ENCODE measurements at regions not wholly inside any gene's neighbourhood (a gene's known extent, or its start where the extent isn't known, plus 50 kb on each side); places are given as distances from the start of the nearest gene placed in this dataset.

DNA sequence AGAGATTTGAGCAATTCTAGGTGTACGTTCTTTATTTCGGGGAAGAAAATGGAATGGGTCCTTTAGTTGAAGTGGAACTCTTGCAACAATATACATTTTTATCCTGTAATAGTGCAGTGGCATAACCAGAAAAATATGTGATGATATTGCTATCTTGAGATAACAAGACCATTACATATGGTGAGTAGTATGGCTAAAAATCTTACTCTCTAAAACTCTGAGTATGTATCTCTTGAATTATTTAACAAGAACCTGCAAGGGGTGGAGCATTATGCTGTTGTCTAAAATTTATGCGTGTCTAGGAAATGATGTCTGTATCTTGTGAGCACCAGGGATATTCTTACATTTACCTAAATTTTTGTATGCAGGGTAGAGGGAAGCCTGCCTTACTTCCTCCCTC lies 68.4 kb upstream of the SLC4A10 start:
- H2AFZ ChIP-seq (ENCODE audit: low read length): no peak overlapping the region
- TF ChIP-seq, protein P1, sequence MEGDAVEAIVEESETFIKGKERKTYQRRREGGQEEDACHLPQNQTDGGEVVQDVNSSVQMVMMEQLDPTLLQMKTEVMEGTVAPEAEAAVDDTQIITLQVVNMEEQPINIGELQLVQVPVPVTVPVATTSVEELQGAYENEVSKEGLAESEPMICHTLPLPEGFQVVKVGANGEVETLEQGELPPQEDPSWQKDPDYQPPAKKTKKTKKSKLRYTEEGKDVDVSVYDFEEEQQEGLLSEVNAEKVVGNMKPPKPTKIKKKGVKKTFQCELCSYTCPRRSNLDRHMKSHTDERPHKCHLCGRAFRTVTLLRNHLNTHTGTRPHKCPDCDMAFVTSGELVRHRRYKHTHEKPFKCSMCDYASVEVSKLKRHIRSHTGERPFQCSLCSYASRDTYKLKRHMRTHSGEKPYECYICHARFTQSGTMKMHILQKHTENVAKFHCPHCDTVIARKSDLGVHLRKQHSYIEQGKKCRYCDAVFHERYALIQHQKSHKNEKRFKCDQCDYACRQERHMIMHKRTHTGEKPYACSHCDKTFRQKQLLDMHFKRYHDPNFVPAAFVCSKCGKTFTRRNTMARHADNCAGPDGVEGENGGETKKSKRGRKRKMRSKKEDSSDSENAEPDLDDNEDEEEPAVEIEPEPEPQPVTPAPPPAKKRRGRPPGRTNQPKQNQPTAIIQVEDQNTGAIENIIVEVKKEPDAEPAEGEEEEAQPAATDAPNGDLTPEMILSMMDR (IDR thresholded peaks at IDR 0.05; ENCODE audit: low read length): no peak
- no peak for TF ChIP-seq EZH2 (optimal IDR thresholded peaks at IDR 0.05; ENCODE audit: low read depth, low read length)
- no peak for TF ChIP-seq EZH2phosphoT487 (IDR thresholded peaks at IDR 0.05; ENCODE audit: low read length)

GRCh38 chr2:161556440-161556839 lies 67.8 kb upstream of the SLC4A10 start:
- no peaks in the 10 kb centered on the region for H3K36me3 ChIP-seq (replicated peaks; ENCODE audit: insufficient read depth, low read length)
- H3K27me3 ChIP-seq (replicated peaks; ENCODE audit: insufficient read depth, low read length): no peaks in the 10 kb centered on the region
- H3K4me3 ChIP-seq (ENCODE audit: low read length): no peak overlapping the region
- no peak for DNase-seq
- no peaks in the 10 kb centered on the region for H3K9me3 ChIP-seq (replicated peaks; ENCODE audit: insufficient read depth, low read length)
- H2AFZ ChIP-seq (ENCODE audit: low read length): no peak overlapping the region
- H3K27ac ChIP-seq (ENCODE audit: low read length): no peak overlapping the region
- H3K4me1 ChIP-seq (ENCODE audit: low read length): no peaks in the 10 kb centered on the region
- no peaks in the 10 kb centered on the region for H3K79me2 ChIP-seq (ENCODE audit: low read length)
- TF ChIP-seq, protein P1 (IDR thresholded peaks at IDR 0.05; ENCODE audit: low read length): peak; percentile 9
- no peak for TF ChIP-seq EZH2phosphoT487 (IDR thresholded peaks at IDR 0.05; ENCODE audit: low read length)
- no peak overlapping the region for H3K9ac ChIP-seq (ENCODE audit: low read length)
- H3K9me2 ChIP-seq (replicated peaks; ENCODE audit: insufficient read depth, low read length): no peaks in the 10 kb centered on the region; the same call in 1 of the 2 replicates
- no peaks in the 10 kb centered on the region for H4K20me1 ChIP-seq (ENCODE audit: insufficient read depth, low read length)
- no peaks in the 10 kb centered on the region for H3F3A ChIP-seq (ENCODE audit: insufficient read depth, low read length)
- no peak overlapping the region for H3K4me2 ChIP-seq (ENCODE audit: low read depth, low read length)

More for the DNA sequence above, 68.4 kb upstream of the SLC4A10 start:
- Histone ChIP-seq H3K4me3 (ENCODE audit: low read length) (no peak overlapping the region), H4K20me1 (ENCODE audit: insufficient read depth, low read length) (no peaks in the 10 kb centered on the region), H3K79me2 (ENCODE audit: low read length) (no peaks in the 10 kb centered on the region), H3K9me2 (replicated peaks; ENCODE audit: insufficient read depth, low read length) (no peaks in the 10 kb centered on the region; the same call in 1 of the 2 replicates), H3K4me1 (ENCODE audit: low read length) (no peaks in the 10 kb centered on the region), H3K4me2 (ENCODE audit: low read depth, low read length) (no peak overlapping the region), H3K9me3 (replicated peaks; ENCODE audit: insufficient read depth, low read length) (no peaks in the 10 kb centered on the region), H3K36me3 (replicated peaks; ENCODE audit: insufficient read depth, low read length) (no peaks in the 10 kb centered on the region), H3K27me3 (replicated peaks; ENCODE audit: insufficient read depth, low read length) (no peaks in the 10 kb centered on the region), H3K9ac (ENCODE audit: low read length) (no peak overlapping the region), H3F3A (ENCODE audit: insufficient read depth, low read length) (no peaks in the 10 kb centered on the region), H3K27ac (ENCODE audit: low read length) (no peak overlapping the region)
- no peak for DNase-seq

DNA sequence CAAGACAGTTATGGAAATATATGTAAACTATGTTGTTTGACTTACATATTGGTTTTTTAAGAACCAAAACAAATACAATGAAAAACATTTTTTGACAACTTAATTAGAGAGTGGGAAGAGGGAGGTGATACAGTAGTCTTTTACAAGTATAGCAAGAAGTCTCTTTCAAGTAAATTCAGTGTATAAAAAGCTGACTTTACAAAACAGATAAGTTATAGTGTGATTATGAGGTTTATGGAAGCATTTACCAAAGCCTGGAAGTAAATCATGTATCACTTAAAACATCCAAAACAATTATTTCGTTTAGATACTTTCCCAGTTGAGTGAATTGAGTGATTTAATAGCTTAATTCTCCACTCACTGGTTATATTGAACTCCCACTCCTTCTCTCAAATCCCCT lies 66.7 kb upstream of the SLC4A10 start:
- H3K9me2 ChIP-seq (replicated peaks; ENCODE audit: insufficient read depth, low read length): no peaks in the 10 kb centered on the region; the same call in 1 of the 2 replicates
- DNase-seq: no peak
- no peak overlapping the region for H3K9ac ChIP-seq (ENCODE audit: low read length)
- H3K9me3 ChIP-seq (replicated peaks; ENCODE audit: insufficient read depth, low read length): no peaks in the 10 kb centered on the region
- no peak overlapping the region for H3K27ac ChIP-seq (ENCODE audit: low read length)
- TF ChIP-seq, protein P1 (IDR thresholded peaks at IDR 0.05; ENCODE audit: low read length): no peak
- TF ChIP-seq EZH2phosphoT487 (IDR thresholded peaks at IDR 0.05; ENCODE audit: low read length) (no peak), EZH2 (optimal IDR thresholded peaks at IDR 0.05; ENCODE audit: low read depth, low read length) (no peak)
- H4K20me1 ChIP-seq (ENCODE audit: insufficient read depth, low read length): no peaks in the 10 kb centered on the region
- no peaks in the 10 kb centered on the region for H3K36me3 ChIP-seq (replicated peaks; ENCODE audit: insufficient read depth, low read length)
- no peak overlapping the region for H3K4me2 ChIP-seq (ENCODE audit: low read depth, low read length)
- no peaks in the 10 kb centered on the region for H3K79me2 ChIP-seq (ENCODE audit: low read length)
- no peak overlapping the region for H2AFZ ChIP-seq (ENCODE audit: low read length)
- H3K4me3 ChIP-seq (ENCODE audit: low read length): no peak overlapping the region
- H3F3A ChIP-seq (ENCODE audit: insufficient read depth, low read length): no peaks in the 10 kb centered on the region
- no peaks in the 10 kb centered on the region for H3K27me3 ChIP-seq (replicated peaks; ENCODE audit: insufficient read depth, low read length)
- no peaks in the 10 kb centered on the region for H3K4me1 ChIP-seq (ENCODE audit: low read length)

Data from MM.1S (cell line).